ENCODE measurements at regions not wholly inside any gene's neighbourhood (a gene's known extent, or its start where the extent isn't known, plus 50 kb on each side); places are given as distances from the start of the nearest gene placed in this dataset.
"Not testable (repeated sequence)": the region's sequence is repeated elsewhere in the genome, so short reads cannot be mapped to it uniquely, and the experiment has no call there.

DNA sequence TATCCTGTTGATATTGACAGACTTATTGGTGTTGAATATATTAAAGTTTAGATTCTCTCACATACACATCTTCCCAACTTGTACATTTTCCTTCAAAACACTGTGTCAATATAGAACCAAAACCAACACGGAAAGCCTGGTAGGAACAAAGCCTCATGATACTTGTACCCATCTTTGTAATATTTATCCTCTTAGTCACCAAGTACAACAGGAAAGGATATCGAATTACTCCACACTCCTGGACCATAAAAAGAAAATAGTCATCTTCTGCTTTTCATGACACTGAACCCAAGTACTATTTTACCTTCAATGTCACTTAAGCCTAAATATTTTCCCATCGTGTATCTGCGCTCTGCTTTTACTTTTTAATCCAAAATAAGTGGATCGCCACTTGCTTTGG, 702.9 kb upstream of the PCDH9 start:
- Histone ChIP-seq H3K9ac (ENCODE audit: insufficient read length) (no peak overlapping the region), H3K27ac (no peak overlapping the region), H3K9me3 (ENCODE audit: low read depth, low read length) (no peaks in the 10 kb centered on the region), H3K4me3 (no peak overlapping the region), H3K36me3 (ENCODE audit: insufficient read depth, low read length) (no peaks in the 10 kb centered on the region)
- TF ChIP-seq FOXP2 (optimal IDR thresholded peaks at IDR 0.05; ENCODE audit: control extremely low read depth, extremely low read length, insufficient read depth), result no peak
- TF ChIP-seq EZH2 (IDR thresholded peaks at IDR 0.05), result no peak
- TF ChIP-seq POLR2AphosphoS5 (IDR thresholded peaks at IDR 0.05; ENCODE audit: borderline replicate concordance, low read depth, low read length), result no peak
- no peak for DNase-seq (ENCODE audit: low read depth, low spot score)

DNA sequence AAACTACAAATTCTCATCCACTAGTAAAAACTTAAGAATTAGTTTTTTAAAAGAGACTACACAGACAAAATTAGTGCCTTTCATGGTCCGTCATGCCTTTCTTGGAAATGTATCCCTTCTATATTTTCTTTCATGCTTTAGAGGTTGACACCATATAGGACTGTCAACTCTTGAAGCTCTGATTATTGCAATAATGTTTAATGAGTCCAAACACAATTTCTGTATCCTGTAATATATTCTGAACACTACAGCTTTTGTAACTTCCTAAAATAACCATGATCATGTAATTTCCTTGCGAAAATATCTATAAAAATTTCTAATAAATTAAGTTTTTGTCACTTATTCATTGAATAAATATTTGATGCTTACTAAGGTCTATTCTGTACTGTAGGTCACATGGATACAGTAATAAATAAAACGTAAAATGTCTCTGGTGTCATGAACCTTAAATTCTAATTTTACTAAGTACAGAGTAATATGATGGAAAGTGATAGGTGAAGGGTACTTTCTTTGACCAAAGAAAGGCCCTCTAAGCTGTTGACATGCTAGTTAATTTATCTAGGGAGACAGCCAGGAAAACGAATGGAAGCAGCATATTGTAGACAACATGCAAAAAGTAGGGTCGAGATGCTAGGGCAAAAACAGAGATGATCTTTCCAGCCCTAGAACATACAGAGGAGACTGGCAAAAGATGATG, 687.3 kb upstream of the PCDH9 start:
- no peaks in the 10 kb centered on the region for H3K9me3 ChIP-seq (ENCODE audit: low read depth, low read length)
- DNase-seq (ENCODE audit: low read depth, low spot score), result no peak
- no peaks in the 10 kb centered on the region for H3K36me3 ChIP-seq (ENCODE audit: insufficient read depth, low read length)
- no peak overlapping the region for H3K27ac ChIP-seq
- TF ChIP-seq EZH2 (IDR thresholded peaks at IDR 0.05) (no peak), POLR2AphosphoS5 (IDR thresholded peaks at IDR 0.05; ENCODE audit: borderline replicate concordance, low read depth, low read length) (no peak), FOXP2 (optimal IDR thresholded peaks at IDR 0.05; ENCODE audit: control extremely low read depth, extremely low read length, insufficient read depth) (no peak)
- H3K4me3 ChIP-seq, result no peak overlapping the region
- no peak overlapping the region for H3K9ac ChIP-seq (ENCODE audit: insufficient read length)

DNA sequence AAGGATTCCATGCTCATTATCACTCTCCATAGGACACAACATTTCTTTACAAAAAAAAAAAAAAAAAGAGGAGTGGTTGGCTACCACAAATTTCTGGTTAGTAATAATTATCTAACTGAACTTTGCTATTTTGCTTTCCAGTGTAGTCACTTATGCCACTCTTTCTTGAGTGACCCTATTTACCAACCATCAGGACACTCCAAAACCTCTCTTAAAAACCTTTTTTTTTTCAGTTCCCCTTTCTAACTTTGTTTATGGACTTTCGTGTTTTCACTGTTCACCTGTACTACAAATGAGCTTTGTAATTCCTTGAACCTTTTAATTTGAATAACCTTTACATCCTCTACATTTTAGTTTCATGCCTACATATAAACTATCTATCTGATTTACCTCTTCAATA, 686.5 kb upstream of the PCDH9 start:
- H3K9ac ChIP-seq (ENCODE audit: insufficient read length), result no peak overlapping the region
- no peak overlapping the region for H3K27ac ChIP-seq
- H3K9me3 ChIP-seq (ENCODE audit: low read depth, low read length), result no peaks in the 10 kb centered on the region
- no peak for DNase-seq (ENCODE audit: low read depth, low spot score)
- TF ChIP-seq FOXP2 (optimal IDR thresholded peaks at IDR 0.05; ENCODE audit: control extremely low read depth, extremely low read length, insufficient read depth) (no peak), POLR2AphosphoS5 (IDR thresholded peaks at IDR 0.05; ENCODE audit: borderline replicate concordance, low read depth, low read length) (no peak), EZH2 (IDR thresholded peaks at IDR 0.05) (no peak)
- H3K4me3 ChIP-seq, result no peak overlapping the region
- no peaks in the 10 kb centered on the region for H3K36me3 ChIP-seq (ENCODE audit: insufficient read depth, low read length)

DNA sequence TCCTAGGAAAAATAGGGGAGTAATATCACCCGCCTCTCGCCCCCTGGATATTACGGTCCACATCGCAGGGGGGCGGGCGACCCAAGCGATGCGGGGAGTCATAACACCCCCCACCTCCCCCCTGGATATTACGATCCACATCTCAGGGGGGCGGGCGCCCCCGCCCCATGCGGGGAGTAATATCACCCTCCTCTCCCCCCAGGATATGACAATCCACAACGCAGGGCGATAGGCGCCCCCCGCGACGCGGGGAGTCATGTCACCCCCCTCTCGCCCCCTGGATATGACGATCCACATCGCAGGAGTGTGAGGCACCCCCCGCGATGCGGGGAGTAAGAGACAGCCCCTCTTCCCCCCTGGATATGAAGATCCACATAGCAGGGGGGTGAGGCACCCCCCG, 684.4 kb upstream of the PCDH9 start:
- no peak for DNase-seq (ENCODE audit: low read depth, low spot score)
- H3K4me3 ChIP-seq, result no peak overlapping the region
- H3K9ac ChIP-seq (ENCODE audit: insufficient read length), result no peak overlapping the region
- no peak overlapping the region for H3K27ac ChIP-seq
- no peaks in the 10 kb centered on the region for H3K36me3 ChIP-seq (ENCODE audit: insufficient read depth, low read length)
- no peak for TF ChIP-seq FOXP2 (optimal IDR thresholded peaks at IDR 0.05; ENCODE audit: control extremely low read depth, extremely low read length, insufficient read depth)
- TF ChIP-seq EZH2 (IDR thresholded peaks at IDR 0.05), result no peak
- TF ChIP-seq POLR2AphosphoS5 (IDR thresholded peaks at IDR 0.05; ENCODE audit: borderline replicate concordance, low read depth, low read length), result no peak
- no peaks in the 10 kb centered on the region for H3K9me3 ChIP-seq (ENCODE audit: low read depth, low read length)

DNA sequence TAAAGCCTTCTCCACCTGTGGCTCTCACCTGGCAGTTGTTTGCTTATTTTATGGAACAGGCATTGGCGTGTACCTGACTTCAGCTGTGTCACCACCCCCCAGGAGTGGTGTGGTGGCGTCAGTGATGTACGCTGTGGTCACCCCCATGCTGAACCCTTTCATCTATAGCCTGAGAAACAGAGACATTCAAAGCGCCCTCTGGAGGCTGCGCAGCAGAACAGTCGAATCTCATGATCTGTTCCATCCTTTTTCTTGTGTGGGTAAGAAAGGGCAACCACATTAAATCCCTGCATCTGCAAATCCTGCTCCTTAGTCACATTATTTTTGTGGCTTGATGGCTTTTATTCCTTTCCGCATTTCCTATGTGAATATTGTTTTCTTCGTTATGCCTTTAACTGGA, 672.8 kb upstream of the PCDH9 start:
- H3K9me3 ChIP-seq (ENCODE audit: low read depth, low read length); DNase-seq (ENCODE audit: low read depth, low spot score); H3K36me3 ChIP-seq (ENCODE audit: insufficient read depth, low read length); H3K4me3 ChIP-seq; H3K27ac ChIP-seq; H3K9ac ChIP-seq (ENCODE audit: insufficient read length): not testable (repeated sequence)

DNA sequence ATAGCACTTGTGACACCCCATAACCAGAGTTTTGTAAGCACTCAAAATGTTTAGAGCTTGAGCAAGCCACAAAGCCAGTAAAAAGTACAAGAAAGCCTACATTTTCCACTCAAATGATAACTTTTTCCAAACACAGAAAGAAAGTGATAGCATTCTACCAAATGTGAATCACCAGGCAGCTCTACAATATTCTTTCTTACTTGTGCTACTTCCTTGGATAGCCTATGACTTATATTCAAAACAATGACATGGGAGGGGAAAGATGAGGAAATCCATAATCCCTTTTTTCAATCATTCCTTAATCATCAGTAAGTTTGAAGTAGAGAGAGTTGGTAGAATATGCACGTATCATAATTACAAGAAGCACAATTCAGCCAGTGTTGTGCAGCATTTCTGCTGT, 650.8 kb upstream of the PCDH9 start:
- Histone ChIP-seq H3K27ac (no peak overlapping the region), H3K4me3 (no peak overlapping the region), H3K9me3 (ENCODE audit: low read depth, low read length) (no peaks in the 10 kb centered on the region), H3K9ac (ENCODE audit: insufficient read length) (no peak overlapping the region), H3K36me3 (ENCODE audit: insufficient read depth, low read length) (no peaks in the 10 kb centered on the region)
- no peak for DNase-seq (ENCODE audit: low read depth, low spot score)
- TF ChIP-seq FOXP2 (optimal IDR thresholded peaks at IDR 0.05; ENCODE audit: control extremely low read depth, extremely low read length, insufficient read depth) (no peak), EZH2 (IDR thresholded peaks at IDR 0.05) (no peak), POLR2AphosphoS5 (IDR thresholded peaks at IDR 0.05; ENCODE audit: borderline replicate concordance, low read depth, low read length) (no peak)

DNA sequence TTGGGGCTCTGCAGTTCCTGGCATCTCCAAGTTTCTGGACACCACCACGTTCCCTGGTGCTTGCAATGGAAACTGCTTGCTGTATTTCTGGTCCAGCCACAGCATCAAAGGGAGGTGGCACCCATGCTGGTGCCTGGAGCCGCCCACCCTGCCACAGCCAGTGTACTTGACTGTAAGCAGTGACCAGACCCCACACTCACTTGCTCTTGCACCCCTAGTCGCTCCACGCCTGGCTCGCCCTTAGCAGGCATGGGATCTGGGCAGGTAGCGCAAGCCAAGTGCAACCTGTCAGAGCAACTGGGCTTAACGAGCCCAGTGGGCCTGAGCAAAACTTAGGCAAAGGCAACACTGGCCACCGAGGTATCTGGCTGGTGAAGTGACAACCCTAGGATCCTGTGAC, 648.2 kb upstream of the PCDH9 start:
- H3K27ac ChIP-seq, result no peak overlapping the region
- TF ChIP-seq POLR2AphosphoS5 (IDR thresholded peaks at IDR 0.05; ENCODE audit: borderline replicate concordance, low read depth, low read length) (no peak), FOXP2 (optimal IDR thresholded peaks at IDR 0.05; ENCODE audit: control extremely low read depth, extremely low read length, insufficient read depth) (no peak), EZH2 (IDR thresholded peaks at IDR 0.05) (no peak)
- H3K9me3 ChIP-seq (ENCODE audit: low read depth, low read length), result no peaks in the 10 kb centered on the region
- no peak for DNase-seq (ENCODE audit: low read depth, low spot score)
- no peak overlapping the region for H3K4me3 ChIP-seq
- no peak overlapping the region for H3K9ac ChIP-seq (ENCODE audit: insufficient read length)
- no peaks in the 10 kb centered on the region for H3K36me3 ChIP-seq (ENCODE audit: insufficient read depth, low read length)

DNA sequence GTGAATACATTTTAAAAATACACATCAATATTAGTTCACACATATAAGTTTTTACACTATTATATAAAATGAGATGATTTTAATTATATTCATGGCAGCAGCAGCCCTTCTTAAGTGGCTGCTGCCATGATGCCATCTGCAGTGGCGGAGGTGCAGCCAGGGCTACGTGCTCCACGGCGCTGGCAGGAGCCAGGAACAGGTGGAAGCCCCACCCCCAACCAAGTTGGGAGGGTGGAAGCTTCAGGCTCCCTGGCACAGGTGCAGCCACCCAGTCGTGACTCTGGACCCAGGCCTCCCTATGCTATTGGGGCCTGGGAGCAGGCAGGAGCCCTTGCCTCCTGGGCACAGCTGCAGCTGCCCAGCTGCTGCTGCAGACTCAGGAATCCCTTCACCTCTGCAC, 646.9 kb upstream of the PCDH9 start:
- no peak for DNase-seq (ENCODE audit: low read depth, low spot score)
- Histone ChIP-seq H3K9me3 (ENCODE audit: low read depth, low read length) (no peaks in the 10 kb centered on the region), H3K27ac (no peak overlapping the region), H3K36me3 (ENCODE audit: insufficient read depth, low read length) (no peaks in the 10 kb centered on the region), H3K4me3 (no peak overlapping the region), H3K9ac (ENCODE audit: insufficient read length) (no peak overlapping the region)
- no peak for TF ChIP-seq EZH2 (IDR thresholded peaks at IDR 0.05)
- no peak for TF ChIP-seq FOXP2 (optimal IDR thresholded peaks at IDR 0.05; ENCODE audit: control extremely low read depth, extremely low read length, insufficient read depth)
- TF ChIP-seq POLR2AphosphoS5 (IDR thresholded peaks at IDR 0.05; ENCODE audit: borderline replicate concordance, low read depth, low read length), result no peak

DNA sequence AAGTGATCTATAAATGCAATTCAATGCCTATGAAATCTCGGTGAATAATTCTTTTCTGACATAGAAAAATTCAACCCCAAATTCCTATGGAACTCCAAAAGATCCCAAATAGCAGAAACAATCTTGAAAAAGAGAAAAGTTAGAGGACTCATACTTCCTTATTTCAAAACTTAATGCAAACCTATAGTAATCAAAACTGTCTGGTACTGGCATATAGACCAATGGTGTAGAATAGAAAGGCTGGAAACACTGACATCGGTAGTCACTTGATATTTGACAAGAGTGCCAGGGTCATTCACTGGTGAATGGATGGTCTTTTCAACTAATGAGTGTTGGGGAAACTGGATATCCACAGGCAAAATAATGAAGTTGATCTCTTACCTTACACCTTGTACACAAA, 637.1 kb upstream of the PCDH9 start:
- DNase-seq (ENCODE audit: low read depth, low spot score), result no peak
- Histone ChIP-seq H3K9ac (ENCODE audit: insufficient read length) (no peak overlapping the region), H3K4me3 (no peak overlapping the region), H3K27ac (no peak overlapping the region), H3K9me3 (ENCODE audit: low read depth, low read length) (peaks cover 3% of the 10 kb centered on the region; the same call in 1 of the 2 replicates), H3K36me3 (ENCODE audit: insufficient read depth, low read length) (no peaks in the 10 kb centered on the region)
- no peak for TF ChIP-seq POLR2AphosphoS5 (IDR thresholded peaks at IDR 0.05; ENCODE audit: borderline replicate concordance, low read depth, low read length)
- no peak for TF ChIP-seq FOXP2 (optimal IDR thresholded peaks at IDR 0.05; ENCODE audit: control extremely low read depth, extremely low read length, insufficient read depth)
- TF ChIP-seq EZH2 (IDR thresholded peaks at IDR 0.05), result no peak

Measured in SK-N-MC (cell line).